ENCODE measurements at regions not wholly inside any gene's neighbourhood (a gene's known extent, or its start where the extent isn't known, plus 50 kb on each side); places are given as distances from the start of the nearest gene placed in this dataset.
"Not testable (repeated sequence)": the region's sequence is repeated elsewhere in the genome, so short reads cannot be mapped to it uniquely, and the experiment has no call there.

DNA sequence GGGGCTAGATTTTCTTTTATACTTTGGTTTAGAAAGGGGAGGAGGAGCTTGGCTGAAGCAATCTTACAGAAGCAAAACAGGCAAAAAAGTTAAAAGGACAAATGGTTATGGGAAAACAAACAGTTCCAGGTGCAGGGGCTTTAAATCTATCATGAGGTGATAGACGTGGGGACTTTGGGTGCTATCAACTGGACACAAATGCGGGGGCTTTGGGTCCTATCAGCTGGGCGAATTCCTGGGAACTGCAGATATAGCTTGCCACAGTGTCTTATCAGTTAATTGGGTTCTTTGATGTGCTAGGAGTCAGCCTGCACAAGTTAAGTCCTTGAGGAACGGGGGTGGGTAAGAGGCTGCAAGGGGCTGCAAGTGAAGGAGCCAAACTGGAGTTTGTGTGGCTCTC lies 260.6 kb downstream of the TUBA3C start:
- H3K27ac ChIP-seq = no peak overlapping the region
- TF ChIP-seq, protein P1, sequence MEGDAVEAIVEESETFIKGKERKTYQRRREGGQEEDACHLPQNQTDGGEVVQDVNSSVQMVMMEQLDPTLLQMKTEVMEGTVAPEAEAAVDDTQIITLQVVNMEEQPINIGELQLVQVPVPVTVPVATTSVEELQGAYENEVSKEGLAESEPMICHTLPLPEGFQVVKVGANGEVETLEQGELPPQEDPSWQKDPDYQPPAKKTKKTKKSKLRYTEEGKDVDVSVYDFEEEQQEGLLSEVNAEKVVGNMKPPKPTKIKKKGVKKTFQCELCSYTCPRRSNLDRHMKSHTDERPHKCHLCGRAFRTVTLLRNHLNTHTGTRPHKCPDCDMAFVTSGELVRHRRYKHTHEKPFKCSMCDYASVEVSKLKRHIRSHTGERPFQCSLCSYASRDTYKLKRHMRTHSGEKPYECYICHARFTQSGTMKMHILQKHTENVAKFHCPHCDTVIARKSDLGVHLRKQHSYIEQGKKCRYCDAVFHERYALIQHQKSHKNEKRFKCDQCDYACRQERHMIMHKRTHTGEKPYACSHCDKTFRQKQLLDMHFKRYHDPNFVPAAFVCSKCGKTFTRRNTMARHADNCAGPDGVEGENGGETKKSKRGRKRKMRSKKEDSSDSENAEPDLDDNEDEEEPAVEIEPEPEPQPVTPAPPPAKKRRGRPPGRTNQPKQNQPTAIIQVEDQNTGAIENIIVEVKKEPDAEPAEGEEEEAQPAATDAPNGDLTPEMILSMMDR (IDR thresholded peaks at IDR 0.05) = no peak
- TF ChIP-seq ZFX (IDR thresholded peaks at IDR 0.05; ENCODE audit: borderline replicate concordance) = no peak

DNA sequence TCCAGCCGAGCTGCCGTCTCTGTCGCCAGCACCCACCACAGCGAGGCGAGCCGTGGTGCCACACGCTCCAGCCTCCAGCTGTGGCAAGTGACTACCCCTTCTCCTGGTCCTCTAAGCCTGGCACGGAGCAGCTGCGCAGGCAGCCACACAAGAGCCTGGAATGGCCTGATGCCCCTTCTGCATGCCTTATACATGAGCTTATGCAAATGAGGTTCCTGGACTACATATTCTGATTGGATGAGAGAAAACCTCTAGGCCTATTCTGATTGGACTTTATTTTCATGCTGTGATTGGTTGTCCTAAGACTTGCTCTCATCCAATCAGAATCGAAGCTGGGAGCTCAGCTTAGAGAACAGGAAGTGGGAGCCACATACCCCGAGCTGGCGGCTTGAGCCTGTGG lies 276.5 kb downstream of the TUBA3C start:
- H3K27ac ChIP-seq = not testable (repeated sequence)

DNA sequence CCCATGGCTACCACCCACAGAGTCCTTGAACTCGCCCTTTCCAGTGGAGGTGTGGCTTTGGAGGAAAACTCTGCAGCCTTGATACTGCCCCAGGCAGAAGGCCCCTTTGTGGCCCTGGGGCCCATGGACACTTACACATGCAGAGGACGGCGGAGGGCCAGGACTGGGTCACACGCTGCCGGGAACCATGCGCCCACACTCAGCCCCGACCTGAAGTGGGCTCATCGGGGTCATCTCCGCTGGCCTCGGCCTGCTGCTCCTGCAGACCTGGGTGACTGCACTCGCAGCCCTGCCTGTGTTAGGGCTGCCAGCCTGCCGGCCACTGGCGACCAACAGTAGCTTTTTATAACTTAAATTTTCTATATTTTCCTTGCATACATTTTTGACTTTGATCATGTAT lies 286.2 kb downstream of the TUBA3C start:
- not testable (repeated sequence) for H3K27ac ChIP-seq

DNA sequence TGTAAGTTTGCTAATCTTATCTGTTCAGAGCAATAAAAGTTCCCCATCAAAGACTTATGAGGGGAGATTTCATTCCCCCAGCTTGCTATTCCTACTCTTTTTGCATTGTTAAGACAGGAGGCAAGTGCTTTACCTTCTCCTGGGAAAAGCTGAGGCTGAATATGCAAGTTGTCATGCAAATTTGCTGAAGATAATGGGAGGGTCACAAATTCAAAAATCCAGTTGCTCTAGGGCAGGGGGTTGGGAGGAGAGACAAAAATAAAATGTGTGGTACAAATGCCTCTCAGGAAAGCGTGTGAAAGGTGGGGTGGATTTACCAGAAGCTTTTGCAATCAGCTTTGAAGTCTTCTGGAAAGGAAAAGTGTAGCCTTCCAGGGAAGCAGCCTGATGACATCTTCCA lies 290.4 kb downstream of the TUBA3C start:
- not testable (repeated sequence) for H3K27ac ChIP-seq

DNA sequence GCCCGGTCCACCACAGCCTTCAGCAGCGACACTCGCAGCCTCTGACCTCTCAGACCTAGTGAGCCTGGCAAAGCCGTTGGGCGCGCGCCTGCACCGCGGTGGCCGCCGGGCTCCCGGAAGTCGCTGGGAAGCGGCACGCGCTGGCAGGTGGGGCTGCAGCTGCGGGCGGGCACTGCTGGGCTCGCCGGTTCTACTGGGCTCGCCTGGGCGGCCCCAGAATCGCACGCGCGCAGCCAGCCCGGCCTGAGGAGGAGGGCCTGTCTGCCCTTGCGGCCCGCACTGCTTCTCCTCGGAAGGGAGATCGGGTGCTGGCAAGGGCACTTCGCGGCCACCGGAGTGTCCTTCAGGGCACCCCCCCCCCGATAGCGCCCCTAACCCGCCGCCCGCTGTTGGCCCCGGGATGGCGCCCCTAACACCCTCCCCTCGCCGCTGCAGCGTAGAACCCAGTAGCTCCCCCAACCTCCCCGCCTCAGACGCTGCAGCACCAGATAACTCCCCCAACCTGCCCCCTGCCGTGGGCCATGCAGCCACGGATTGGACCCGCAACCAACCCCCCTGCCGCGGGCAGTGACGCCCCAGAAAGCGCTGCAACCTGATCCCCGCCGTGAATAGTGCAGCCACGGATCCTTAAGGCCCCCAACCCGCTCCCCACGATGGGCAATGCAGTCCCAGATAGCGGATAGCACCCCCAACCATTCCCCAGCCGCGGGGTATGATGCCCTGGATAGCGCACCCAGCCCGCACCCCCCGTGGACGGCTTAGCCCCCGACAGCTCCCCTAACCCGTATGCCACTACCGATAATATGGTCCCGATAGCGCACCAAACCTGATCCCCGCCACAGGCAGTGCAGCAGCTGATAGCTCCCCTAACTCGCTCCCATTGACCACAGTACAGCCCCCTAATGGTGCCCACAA lies 306.5 kb downstream of the TUBA3C start:
- peak overlapping the region; percentile 71 for H3K27ac ChIP-seq

DNA sequence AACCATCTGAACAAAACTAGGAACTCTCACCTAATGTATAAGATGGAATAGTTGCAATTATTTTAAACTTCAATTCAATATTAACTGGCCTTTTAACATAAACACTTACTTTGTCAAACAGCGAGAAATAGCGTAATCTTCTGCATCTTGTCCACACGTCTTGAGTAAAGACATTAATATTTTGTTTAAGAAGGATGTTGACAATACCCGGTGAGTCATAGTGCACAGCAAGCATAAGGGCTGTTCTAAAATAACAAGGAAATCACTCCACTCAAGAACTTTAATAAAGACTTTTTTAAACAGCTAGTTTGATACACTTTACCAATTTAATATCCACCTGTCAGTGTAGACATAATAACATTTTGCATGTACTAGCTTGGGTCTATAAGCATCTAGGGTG lies 311.1 kb downstream of the TUBA3C start:
- H3K27ac ChIP-seq = peak overlapping the region; percentile 37; the same call in 1 of the 2 replicates

DNA sequence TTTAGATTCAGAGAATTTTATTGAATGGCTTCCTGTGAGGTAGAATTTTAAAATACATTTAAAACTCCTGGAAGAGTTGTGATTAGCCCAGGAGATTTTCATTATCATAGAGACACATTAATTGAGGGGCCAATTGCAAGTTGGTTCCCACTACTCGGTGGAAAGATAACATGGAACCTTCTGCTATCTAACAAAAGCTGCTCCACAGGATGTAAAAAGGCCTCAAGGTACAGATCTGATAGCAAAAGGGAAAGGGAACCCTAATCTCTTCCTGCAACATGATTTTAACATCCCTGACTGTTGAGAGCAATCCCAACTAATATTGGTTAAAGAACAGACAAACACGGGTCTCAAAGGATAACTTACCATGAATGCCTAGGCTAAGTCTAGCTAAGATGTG lies 312.3 kb downstream of the TUBA3C start:
- not testable (repeated sequence) for H3K27ac ChIP-seq

DNA sequence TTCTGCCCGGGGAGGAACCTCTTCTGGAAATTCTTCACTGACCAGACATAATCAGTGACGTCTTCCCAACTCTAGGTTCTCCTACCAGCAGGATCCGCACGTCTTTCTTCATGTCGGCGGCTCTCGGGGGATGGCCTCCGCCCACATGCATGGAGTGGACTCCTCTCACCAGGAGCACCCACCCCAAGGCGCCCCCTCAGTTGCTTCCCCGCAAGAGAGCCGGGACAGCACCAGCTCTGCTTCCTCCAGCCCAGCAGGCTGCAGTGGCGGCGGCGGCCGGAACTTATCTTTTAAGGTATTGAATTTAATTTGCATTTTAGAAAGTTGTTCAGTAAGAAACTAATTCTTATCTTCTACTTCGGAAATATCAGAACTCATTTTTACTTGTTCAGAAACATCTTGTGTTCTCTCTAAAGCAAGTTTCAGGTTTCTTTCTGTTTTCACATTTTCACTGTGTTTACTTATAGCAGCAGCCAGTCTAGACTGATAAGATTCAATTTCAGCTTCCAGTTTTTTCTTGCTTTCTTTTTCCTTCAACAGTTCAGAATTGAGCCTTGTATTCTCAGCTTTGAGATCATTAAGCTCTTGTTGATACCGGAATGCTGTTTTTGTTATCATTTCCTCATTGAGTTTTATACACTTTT lies 343.5 kb downstream of the TUBA3C start:
- H3K27ac ChIP-seq = not testable (repeated sequence)

DNA sequence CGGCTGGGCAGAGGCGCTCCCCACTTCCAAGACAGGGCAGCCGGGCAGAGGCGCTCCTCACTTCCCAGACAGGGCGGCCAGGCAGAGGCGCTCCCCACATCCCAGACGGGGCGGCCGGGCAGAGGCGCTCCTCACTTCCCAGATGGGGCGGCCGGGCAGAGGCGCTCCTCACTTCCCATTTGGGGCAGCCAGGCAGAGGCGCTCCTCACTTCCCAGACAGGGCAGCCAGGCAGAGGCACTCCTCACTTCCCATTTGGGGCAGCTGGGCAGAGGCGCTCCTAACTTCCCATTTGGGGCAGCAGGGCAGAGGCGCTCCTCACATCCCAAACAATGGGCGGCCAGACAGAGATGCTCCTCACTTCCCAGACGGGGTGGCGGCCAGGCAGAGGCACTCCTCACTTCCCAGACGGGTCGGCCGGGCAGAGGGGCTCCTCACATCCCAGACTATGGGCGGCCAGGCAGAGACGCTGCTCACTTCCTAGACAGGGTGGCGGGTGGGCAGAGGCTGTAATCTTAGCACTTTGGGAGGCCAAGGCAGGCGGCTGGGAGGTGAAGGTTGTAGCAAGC lies 344.4 kb downstream of the TUBA3C start:
- H3K27ac ChIP-seq = not testable (repeated sequence)

DNA sequence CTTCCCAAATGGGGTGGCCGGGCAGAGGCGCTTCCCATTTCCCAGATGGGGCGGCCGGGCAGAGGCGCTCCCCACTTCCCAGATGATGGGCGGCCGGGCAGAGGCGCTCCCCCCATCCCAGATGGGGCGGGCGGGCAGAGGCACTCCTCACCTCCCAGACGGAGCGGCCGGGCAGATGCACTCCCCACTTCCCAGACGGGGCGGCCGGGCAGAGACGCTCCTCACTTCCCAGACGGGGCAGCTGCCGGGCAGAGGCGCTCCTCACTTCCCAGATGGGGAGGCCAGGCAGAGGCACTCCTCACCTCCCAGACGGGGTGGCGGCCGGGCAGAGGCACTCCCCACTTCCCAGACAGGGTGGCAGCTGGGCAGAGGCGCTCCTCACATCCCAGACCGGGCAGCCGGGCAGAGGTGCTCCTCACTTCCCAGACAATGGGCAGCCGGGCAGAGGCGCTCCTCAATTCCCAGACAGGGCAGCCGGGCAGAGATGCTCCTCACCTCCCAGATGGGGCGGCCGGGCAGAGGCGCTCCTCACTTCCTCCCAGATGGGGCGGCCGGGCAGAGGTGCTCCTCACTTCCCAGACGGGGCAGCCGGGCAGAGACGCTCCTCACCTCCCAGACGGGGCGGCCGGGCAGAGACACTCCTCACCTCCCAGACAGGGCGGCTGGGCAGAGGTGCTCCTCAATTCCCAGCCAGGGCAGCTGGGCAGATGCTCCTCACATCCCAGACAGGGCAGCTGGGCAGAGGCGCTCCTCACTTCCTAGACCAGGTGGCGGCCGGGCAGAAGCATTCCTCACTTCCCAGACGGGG lies 345.0 kb downstream of the TUBA3C start:
- H3K27ac ChIP-seq = not testable (repeated sequence)

DNA sequence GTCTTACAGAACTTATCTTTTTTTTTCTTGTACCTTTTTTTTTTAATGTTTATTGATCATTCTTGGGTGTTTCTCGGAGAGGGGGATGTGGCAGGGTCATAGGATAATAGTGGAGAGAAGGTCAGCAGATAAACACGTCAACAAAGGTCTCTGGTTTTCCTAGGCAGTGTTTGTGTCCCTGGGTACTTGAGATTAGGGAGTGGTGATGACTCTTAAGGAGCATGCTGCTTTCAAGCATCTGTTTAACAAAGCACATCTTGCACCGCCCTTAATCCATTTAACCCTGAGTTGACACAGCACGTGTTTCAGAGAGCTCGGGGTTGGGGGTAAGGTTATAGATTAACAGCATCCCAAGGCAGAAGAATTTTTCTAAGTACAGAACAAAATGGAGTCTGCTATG lies 345.9 kb downstream of the TUBA3C start:
- H3K27ac ChIP-seq = not testable (repeated sequence)

DNA sequence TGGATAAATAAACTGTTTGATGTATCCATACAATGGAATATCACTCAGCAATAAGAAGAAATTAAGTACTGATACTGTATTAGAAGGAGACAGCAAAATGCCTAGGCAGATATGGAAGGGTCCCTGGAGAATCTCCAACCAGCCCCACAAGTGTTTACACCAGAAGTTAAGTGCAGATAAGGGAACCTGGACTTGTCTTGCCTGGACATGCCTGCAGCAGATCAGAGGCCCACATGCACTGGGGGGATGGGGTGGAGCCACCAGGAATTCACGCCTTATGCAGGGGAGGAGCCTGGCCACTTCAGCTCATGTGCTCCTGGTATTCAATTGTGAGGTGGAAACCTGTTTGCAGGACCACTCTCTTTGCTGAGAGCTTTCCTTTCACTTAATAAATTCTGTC lies 356.9 kb downstream of the TUBA3C start:
- not testable (repeated sequence) for H3K27ac ChIP-seq

DNA sequence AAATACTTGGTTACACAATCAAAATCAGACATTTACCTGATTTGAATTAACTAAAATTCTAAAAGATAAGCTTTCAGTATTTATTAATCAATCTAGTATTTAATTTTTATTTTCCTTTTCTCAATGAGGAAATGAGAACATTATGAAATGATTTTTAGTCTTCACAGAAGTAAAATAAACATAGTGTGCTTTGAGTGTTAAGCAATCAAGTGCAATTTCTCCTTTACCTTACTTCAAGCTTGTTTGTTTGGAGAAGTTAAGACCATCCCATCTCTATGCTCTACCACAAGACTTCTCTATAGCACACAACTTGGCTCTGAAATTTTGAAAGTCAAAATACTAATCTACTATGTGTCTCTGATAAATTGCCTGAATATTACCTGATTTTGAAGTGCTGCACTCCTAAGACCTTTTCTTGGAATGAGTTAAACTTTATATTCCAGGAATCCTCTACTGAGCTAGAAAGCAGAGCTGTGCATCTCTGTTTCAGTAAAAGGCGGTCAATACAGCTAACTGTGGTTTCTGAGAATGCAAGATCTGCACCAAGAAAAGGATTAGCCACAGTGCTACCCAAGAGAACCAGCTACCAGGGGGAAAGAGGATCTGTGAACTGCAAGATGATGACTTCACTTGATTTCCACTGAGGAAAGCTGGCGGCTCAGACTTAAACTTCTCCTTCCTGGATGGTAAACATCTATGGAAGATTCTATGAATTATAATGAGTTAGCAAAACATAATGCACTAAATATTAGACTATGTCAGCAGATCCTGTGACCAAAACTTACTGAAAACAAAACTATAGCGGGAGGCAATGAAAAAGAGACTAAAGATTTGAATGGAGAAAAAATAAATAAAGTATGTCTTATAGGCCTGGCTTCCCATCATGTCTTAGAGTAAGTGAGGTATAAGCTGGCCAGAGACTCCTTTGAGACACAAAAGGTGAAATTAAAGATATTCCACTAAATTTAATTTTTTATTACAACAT lies 358.7 kb downstream of the TUBA3C start:
- H3K27ac ChIP-seq = not testable (repeated sequence)

All from 22Rv1 (cell line).